ENCODE measurements at regions not wholly inside any gene's neighbourhood (a gene's known extent, or its start where the extent isn't known, plus 50 kb on each side); places are given as distances from the start of the nearest gene placed in this dataset.

GRCh38 chr4:28562913-28563312 lies 1702.3 kb downstream of the STIM2 start:
- H3K9ac ChIP-seq (ENCODE audit: insufficient read length): no peak overlapping the region
- H3K9me3 ChIP-seq (ENCODE audit: low read depth, low read length): no peaks in the 10 kb centered on the region
- H3K36me3 ChIP-seq (ENCODE audit: insufficient read depth, low read length): no peaks in the 10 kb centered on the region
- no peak for TF ChIP-seq POLR2AphosphoS5 (IDR thresholded peaks at IDR 0.05; ENCODE audit: borderline replicate concordance, low read depth, low read length)
- no peak for TF ChIP-seq FOXP2 (optimal IDR thresholded peaks at IDR 0.05; ENCODE audit: control extremely low read depth, extremely low read length, insufficient read depth)
- no peak for TF ChIP-seq EZH2 (IDR thresholded peaks at IDR 0.05)
- no peak overlapping the region for H3K4me3 ChIP-seq
- DNase-seq (ENCODE audit: low read depth, low spot score): peak; percentile 10
- H3K27ac ChIP-seq: no peak overlapping the region

- no peak overlapping the region for H3K27ac ChIP-seq
- H3K9ac ChIP-seq (ENCODE audit: insufficient read length): no peak overlapping the region
- H3K36me3 ChIP-seq (ENCODE audit: insufficient read depth, low read length): no peaks in the 10 kb centered on the region
- no peak overlapping the region for H3K4me3 ChIP-seq
- TF ChIP-seq POLR2AphosphoS5 (IDR thresholded peaks at IDR 0.05; ENCODE audit: borderline replicate concordance, low read depth, low read length) (no peak), FOXP2 (optimal IDR thresholded peaks at IDR 0.05; ENCODE audit: control extremely low read depth, extremely low read length, insufficient read depth) (no peak), EZH2 (IDR thresholded peaks at IDR 0.05) (no peak)
- no peaks in the 10 kb centered on the region for H3K9me3 ChIP-seq (ENCODE audit: low read depth, low read length)
- DNase-seq (ENCODE audit: low read depth, low spot score): no peak
Measured at GRCh38 chr4:28565396-28565795, 1704.8 kb downstream of the STIM2 start.

- H3K9ac ChIP-seq (ENCODE audit: insufficient read length): no peak overlapping the region
- H3K36me3 ChIP-seq (ENCODE audit: insufficient read depth, low read length): no peaks in the 10 kb centered on the region
- no peak for DNase-seq (ENCODE audit: low read depth, low spot score)
- H3K27ac ChIP-seq: no peak overlapping the region
- H3K4me3 ChIP-seq: no peak overlapping the region
- TF ChIP-seq POLR2AphosphoS5 (IDR thresholded peaks at IDR 0.05; ENCODE audit: borderline replicate concordance, low read depth, low read length): no peak
- TF ChIP-seq EZH2 (IDR thresholded peaks at IDR 0.05): no peak
- no peak for TF ChIP-seq FOXP2 (optimal IDR thresholded peaks at IDR 0.05; ENCODE audit: control extremely low read depth, extremely low read length, insufficient read depth)
- H3K9me3 ChIP-seq (ENCODE audit: low read depth, low read length): no peaks in the 10 kb centered on the region
Measured at GRCh38 chr4:28600958-28601357, 1740.3 kb downstream of the STIM2 start.

- H3K4me3 ChIP-seq: no peak overlapping the region
- H3K9ac ChIP-seq (ENCODE audit: insufficient read length): no peak overlapping the region
- no peaks in the 10 kb centered on the region for H3K36me3 ChIP-seq (ENCODE audit: insufficient read depth, low read length)
- H3K9me3 ChIP-seq (ENCODE audit: low read depth, low read length): no peaks in the 10 kb centered on the region
- TF ChIP-seq POLR2AphosphoS5 (IDR thresholded peaks at IDR 0.05; ENCODE audit: borderline replicate concordance, low read depth, low read length) (no peak), EZH2 (IDR thresholded peaks at IDR 0.05) (no peak)
- no peak for DNase-seq (ENCODE audit: low read depth, low spot score)
- no peak overlapping the region for H3K27ac ChIP-seq
Measured at GRCh38 chr4:28621591-28621990, 1761.0 kb downstream of the STIM2 start.

- H3K27ac ChIP-seq: no peak overlapping the region
- no peaks in the 10 kb centered on the region for H3K9me3 ChIP-seq (ENCODE audit: low read depth, low read length)
- TF ChIP-seq EZH2 (IDR thresholded peaks at IDR 0.05) (no peak), POLR2AphosphoS5 (IDR thresholded peaks at IDR 0.05; ENCODE audit: borderline replicate concordance, low read depth, low read length) (no peak), FOXP2 (optimal IDR thresholded peaks at IDR 0.05; ENCODE audit: control extremely low read depth, extremely low read length, insufficient read depth) (no peak)
- H3K36me3 ChIP-seq (ENCODE audit: insufficient read depth, low read length): no peaks in the 10 kb centered on the region
- H3K9ac ChIP-seq (ENCODE audit: insufficient read length): no peak overlapping the region
- H3K4me3 ChIP-seq: no peak overlapping the region
- no peak for DNase-seq (ENCODE audit: low read depth, low spot score)
Measured at GRCh38 chr4:28636971-28637370, 1776.3 kb downstream of the STIM2 start.

GRCh38 chr4:28639747-28640146 lies 1779.1 kb downstream of the STIM2 start:
- Histone ChIP-seq H3K36me3 (ENCODE audit: insufficient read depth, low read length) (no peaks in the 10 kb centered on the region), H3K4me3 (no peak overlapping the region), H3K9me3 (ENCODE audit: low read depth, low read length) (no peaks in the 10 kb centered on the region), H3K9ac (ENCODE audit: insufficient read length) (no peak overlapping the region), H3K27ac (no peak overlapping the region)
- no peak for DNase-seq (ENCODE audit: low read depth, low spot score)
- TF ChIP-seq FOXP2 (optimal IDR thresholded peaks at IDR 0.05; ENCODE audit: control extremely low read depth, extremely low read length, insufficient read depth) (no peak), POLR2AphosphoS5 (IDR thresholded peaks at IDR 0.05; ENCODE audit: borderline replicate concordance, low read depth, low read length) (no peak), EZH2 (IDR thresholded peaks at IDR 0.05) (no peak)

GRCh38 chr4:28654618-28655017 lies 1794.0 kb downstream of the STIM2 start:
- no peaks in the 10 kb centered on the region for H3K36me3 ChIP-seq (ENCODE audit: insufficient read depth, low read length)
- no peak overlapping the region for H3K4me3 ChIP-seq
- TF ChIP-seq POLR2AphosphoS5 (IDR thresholded peaks at IDR 0.05; ENCODE audit: borderline replicate concordance, low read depth, low read length) (no peak), FOXP2 (optimal IDR thresholded peaks at IDR 0.05; ENCODE audit: control extremely low read depth, extremely low read length, insufficient read depth) (no peak), EZH2 (IDR thresholded peaks at IDR 0.05) (no peak)
- DNase-seq (ENCODE audit: low read depth, low spot score): no peak
- H3K9me3 ChIP-seq (ENCODE audit: low read depth, low read length): no peaks in the 10 kb centered on the region
- no peak overlapping the region for H3K27ac ChIP-seq
- H3K9ac ChIP-seq (ENCODE audit: insufficient read length): no peak overlapping the region

GRCh38 chr4:28665306-28665705 lies 1804.7 kb downstream of the STIM2 start:
- TF ChIP-seq POLR2AphosphoS5 (IDR thresholded peaks at IDR 0.05; ENCODE audit: borderline replicate concordance, low read depth, low read length) (no peak), FOXP2 (optimal IDR thresholded peaks at IDR 0.05; ENCODE audit: control extremely low read depth, extremely low read length, insufficient read depth) (no peak), EZH2 (IDR thresholded peaks at IDR 0.05) (no peak)
- Histone ChIP-seq H3K36me3 (ENCODE audit: insufficient read depth, low read length) (no peaks in the 10 kb centered on the region), H3K9ac (ENCODE audit: insufficient read length) (no peak overlapping the region), H3K4me3 (no peak overlapping the region), H3K9me3 (ENCODE audit: low read depth, low read length) (no peaks in the 10 kb centered on the region), H3K27ac (no peak overlapping the region)
- no peak for DNase-seq (ENCODE audit: low read depth, low spot score)

GRCh38 chr4:28675582-28675981 lies 1814.9 kb downstream of the STIM2 start:
- H3K9me3 ChIP-seq (ENCODE audit: low read depth, low read length): no peaks in the 10 kb centered on the region
- no peak for DNase-seq (ENCODE audit: low read depth, low spot score)
- H3K4me3 ChIP-seq: no peak overlapping the region
- no peak for TF ChIP-seq EZH2 (IDR thresholded peaks at IDR 0.05)
- H3K9ac ChIP-seq (ENCODE audit: insufficient read length): no peak overlapping the region
- no peak overlapping the region for H3K27ac ChIP-seq
- H3K36me3 ChIP-seq (ENCODE audit: insufficient read depth, low read length): no peaks in the 10 kb centered on the region
